HCT116 (cell line): ENCODE measurements at regions not wholly inside any gene's neighbourhood (a gene's known extent, or its start where the extent isn't known, plus 50 kb on each side); places are given as distances from the start of the nearest gene placed in this dataset.

Experiments used
- ATAC-seq: fragments of 200-7000 bp; cut with Tn5 transposase; 2 replicates; pipeline ENCODE4 v1.9.1; 2020; ENCODE audit warnings: mild to moderate bottlenecking, moderate library complexity
- BruUV-seq: library from RNA; stranded (reverse); fragments of 400-500 nt; replicated peaks from 2 replicates; lab custom pipeline; 2021; lab: Mats Ljungman, UMichigan
- CTCF ChIA-PET: fragments of 300-600 bp; sonication (Branson Sonifier 250); formaldehyde crosslinking; loops from one replicate; lab custom pipeline; 2021; ENCODE audit warnings: antibody characterized with exemption; lab: Charles Lee
- POLR2A ChIA-PET: fragments of 300-600, 350-600 bp; sonication (Branson Sonifier 250); formaldehyde crosslinking; loops from one replicate; lab custom pipeline; 2021; ENCODE audit warnings: antibody characterized with exemption; lab: Charles Lee
- RAD21 ChIA-PET, 2 experiments: fragments of 300-600 bp; sonication (Branson Sonifier 250); formaldehyde crosslinking; loops; one replicate each; lab custom pipeline; 2023; ENCODE audit warnings: low total read pairs in 2 of 2; ENCODE audit not compliant: uncharacterized antibody in 2 of 2, unreplicated experiment in 2 of 2, low non-redundant PET in 1 of 2; lab: Charles Lee
- DNase-seq: peaks from one replicate; pipeline ENCODE4 v3.0.0-alpha.2; 2010; ENCODE audit warnings: low read depth, low spot score
- H2AFZ ChIP-seq: fragments of 200-600 bp; shearing (Covaris generic), sonication (generic); 2 replicates; pipeline ENCODE4 v1.6.1; 2017; ENCODE audit warnings: low read depth, mixed run types, mixed read lengths, antibody characterized with exemption, low read length; ENCODE audit not compliant: poor library complexity, severe bottlenecking
- H3K27ac ChIP-seq: 2 replicates; pipeline ENCODE4 v1.5.1; 2012; ENCODE audit warnings: low read depth, low read length
- H3K27me3 ChIP-seq: fragments of 200-600 bp; sonication (generic); 2 replicates; pipeline ENCODE4 v1.6.1; 2016; ENCODE audit warnings: mixed run types, low read length, mixed read lengths; ENCODE audit not compliant: insufficient read depth
- H3K36me3 ChIP-seq, 2 experiments: fragments of 200-500 bp in 1 of 2; fragments of 200-600 bp in 1 of 2; sonication (Bioruptor generic) in 1 of 2; sonication (generic) in 1 of 2; 2 replicates each; pipeline versions ENCODE4 v1.5.1 to v1.6.1; 2014 to 2016; ENCODE audit warnings: low read length in 2 of 2, inconsistent platforms in 1 of 2, mixed read lengths in 1 of 2, mixed run types in 1 of 2; ENCODE audit not compliant: insufficient read depth in 2 of 2, control insufficient read depth in 1 of 2
- H3K4me1 ChIP-seq, 2 experiments: fragments of 200-600 bp in 1 of 2; sonication (generic) in 1 of 2; 2 replicates each; pipeline versions ENCODE4 v1.5.1 to v1.6.1; 2012 to 2017; ENCODE audit warnings: low read length in 2 of 2, inconsistent platforms in 1 of 2, mild to moderate bottlenecking in 1 of 2, mixed read lengths in 1 of 2, mixed run types in 1 of 2, moderate library complexity in 1 of 2; ENCODE audit not compliant: insufficient read depth in 2 of 2, control insufficient read depth in 1 of 2
- H3K4me2 ChIP-seq: fragments of 200-600 bp; sonication (generic); 2 replicates; pipeline ENCODE4 v1.6.1; 2017; ENCODE audit warnings: mixed run types, low read length, mixed read lengths
- H3K4me3 ChIP-seq, 2 experiments: fragments of 200-600 bp in 1 of 2; sonication (generic) in 1 of 2; replicated peaks in 1 of 2; 2 replicates each; pipeline ENCODE4 v1.5.1; 2011 to 2016; ENCODE audit warnings: low read length in 2 of 2, control low read depth in 1 of 2, low read depth in 1 of 2, mild to moderate bottlenecking in 1 of 2, mixed read lengths in 1 of 2, mixed run types in 1 of 2
- H3K79me2 ChIP-seq: fragments of 200-600 bp; sonication (generic); 2 replicates; pipeline ENCODE4 v1.6.1; 2017; ENCODE audit warnings: mild to moderate bottlenecking, mixed run types, low read length, moderate library complexity, mixed read lengths; ENCODE audit not compliant: insufficient read depth
- H3K9ac ChIP-seq: fragments of 200-600 bp; sonication (generic); 2 replicates; pipeline ENCODE4 v1.6.1; 2016; ENCODE audit warnings: low read length, mixed read lengths
- H3K9me2 ChIP-seq: fragments of 200-600 bp; sonication (generic), shearing (Covaris generic); 2 replicates; pipeline ENCODE4 v1.6.1; 2017; ENCODE audit warnings: mixed run types, mild to moderate bottlenecking, moderate library complexity; ENCODE audit not compliant: insufficient read depth
- H3K9me3 ChIP-seq, 2 experiments: fragments of 200-500 bp in 1 of 2; fragments of 200-600 bp in 1 of 2; sonication (Bioruptor generic) in 1 of 2; sonication (generic) in 1 of 2; 2 replicates each; pipeline ENCODE4 v1.6.1; 2014 to 2017; ENCODE audit warnings: low read length in 2 of 2, mixed read lengths in 2 of 2, inconsistent platforms in 1 of 2, low read depth in 1 of 2, mild to moderate bottlenecking in 1 of 2, mixed run types in 1 of 2, moderate library complexity in 1 of 2; ENCODE audit not compliant: control insufficient read depth in 1 of 2, insufficient read depth in 1 of 2
- H4K20me1 ChIP-seq: fragments of 200-600 bp; sonication (generic), shearing (Covaris generic); 2 replicates; pipeline ENCODE4 v1.6.1; 2017; ENCODE audit warnings: mixed run types, mild to moderate bottlenecking, moderate library complexity; ENCODE audit not compliant: insufficient read depth
- CBX3 ChIP-seq: IDR thresholded peaks from 2 replicates; pipeline ENCODE4 v1.6.1; 2012; ENCODE audit warnings: low read depth
- CEBPB ChIP-seq: IDR thresholded peaks from 2 replicates; pipeline ENCODE4 v1.6.1; 2012; ENCODE audit warnings: low read depth
- ELF1 ChIP-seq: IDR thresholded peaks from 2 replicates; pipeline ENCODE4 v1.6.1; 2012; ENCODE audit warnings: low read depth, borderline replicate concordance
- FOSL1 ChIP-seq: IDR thresholded peaks from 2 replicates; pipeline ENCODE4 v1.6.1; 2012; ENCODE audit warnings: low read depth
- JUND ChIP-seq: IDR thresholded peaks from 2 replicates; pipeline ENCODE4 v1.6.1; 2012
- MAX ChIP-seq: IDR thresholded peaks from 2 replicates; pipeline ENCODE4 v1.6.1; 2012
- POLR2AphosphoS5 ChIP-seq: IDR thresholded peaks from 2 replicates; pipeline ENCODE4 v1.6.1; 2011; ENCODE audit warnings: mild to moderate bottlenecking, low read depth, low read length, moderate library complexity
- RAD21 ChIP-seq: IDR thresholded peaks from 2 replicates; pipeline ENCODE4 v1.6.1; 2012; ENCODE audit warnings: low read depth, mild to moderate bottlenecking
- REST ChIP-seq: IDR thresholded peaks from 2 replicates; pipeline ENCODE4 v1.6.1; 2012; ENCODE audit warnings: low read depth
- SIN3A ChIP-seq: IDR thresholded peaks from 2 replicates; pipeline ENCODE4 v1.6.1; 2012; ENCODE audit warnings: low read depth
- SP1 ChIP-seq: IDR thresholded peaks from 2 replicates; pipeline ENCODE4 v1.6.1; 2012; ENCODE audit warnings: low read depth
- SRF ChIP-seq: IDR thresholded peaks from 2 replicates; pipeline ENCODE4 v1.6.1; 2012; ENCODE audit warnings: low read depth
- TCF7L2 ChIP-seq: IDR thresholded peaks from 2 replicates; pipeline ENCODE4 v1.7.0; 2011; ENCODE audit warnings: borderline replicate concordance, inconsistent platforms; ENCODE audit not compliant: insufficient read depth, insufficient read length; ENCODE audit errors: extremely low read depth
- YY1 ChIP-seq: IDR thresholded peaks from 2 replicates; pipeline ENCODE4 v1.6.1; 2011; ENCODE audit warnings: low read length, low read depth, moderate library complexity, mild to moderate bottlenecking; ENCODE audit not compliant: insufficient replicate concordance; ENCODE audit errors: extremely low read depth
- ZBTB33 ChIP-seq: IDR thresholded peaks from 2 replicates; pipeline ENCODE4 v1.6.1; 2011; ENCODE audit warnings: mild to moderate bottlenecking, low read length, moderate library complexity; ENCODE audit not compliant: insufficient replicate concordance; ENCODE audit errors: extremely low read depth
- ZFX ChIP-seq: fragments of 450-650 bp; IDR thresholded peaks from 2 replicates; pipeline ENCODE4 v1.6.1; 2017
- intact Hi-C: fragments of 100-400 bp; cut with micrococcal nuclease; formaldehyde crosslinking; loops from 2 replicates; pipeline ENCODE4 v1.10.0; 2022

GRCh38 chr6:92915466-92915865 lies 503.9 kb downstream of the EPHA7 start (continued):
- no peak for TF ChIP-seq ZBTB33

GRCh38 chr6:92911301-92911700 lies 508.1 kb downstream of the EPHA7 start:
- Histone ChIP-seq H3K4me3 (no peak overlapping the region), H2AFZ (no peak overlapping the region), H3K79me2 (no peaks in the 10 kb centered on the region), H3K4me2 (no peak overlapping the region), H3K4me1 (no peaks in the 10 kb centered on the region), H3K27me3 (no peaks in the 10 kb centered on the region), H3K9me3 (peaks cover 0 to 15% of the 10 kb centered on the region in 2 experiments; a peak in 2 of 4 replicates), H3K27ac (no peak overlapping the region), H3K9ac (no peak overlapping the region), H3K9me2 (no peaks in the 10 kb centered on the region), H3K36me3 (no peaks in the 10 kb centered on the region), H4K20me1 (no peaks in the 10 kb centered on the region)
- ChIA-PET RAD21 (no interaction called here), CTCF (no interaction called here), POLR2A (no interaction called here)
- no peak for TF ChIP-seq JUND
- no TSS peak for BruUV-seq
- no peak for DNase-seq
- intact Hi-C loops: no loop called here
- ATAC-seq: no peak

- no peak overlapping the region for H3K4me2 ChIP-seq
- H3K9me3 ChIP-seq: peaks cover 0 to 14% of the 10 kb centered on the region in 2 experiments; a peak in 2 of 4 replicates
- no peaks in the 10 kb centered on the region for H3K27me3 ChIP-seq
- ChIA-PET POLR2A (no interaction called here), CTCF (no interaction called here), RAD21 (no interaction called here)
- no peaks in the 10 kb centered on the region for H3K79me2 ChIP-seq
- TF ChIP-seq CEBPB (no peak), ELF1 (no peak), SRF (no peak), ZFX (no peak), TCF7L2 (no peak), YY1 (no peak), POLR2AphosphoS5 (no peak), MAX (no peak), FOSL1 (no peak), REST (no peak), RAD21 (no peak), SP1 (no peak), SIN3A (no peak), CBX3 (no peak)
- H3K9me2 ChIP-seq: no peaks in the 10 kb centered on the region
- BruUV-seq: no TSS peak
- intact Hi-C loops: no loop called here
- no peak for ATAC-seq
- H3K4me1 ChIP-seq: no peaks in the 10 kb centered on the region
- H3K9ac ChIP-seq: no peak overlapping the region
- H3K36me3 ChIP-seq: no peaks in the 10 kb centered on the region
- no peak for DNase-seq
- H4K20me1 ChIP-seq: no peaks in the 10 kb centered on the region
- no peak overlapping the region for H3K4me3 ChIP-seq
- H3K27ac ChIP-seq: no peak overlapping the region
- no peak overlapping the region for H2AFZ ChIP-seq
These were observed 508.7 kb downstream of the EPHA7 start for GRCh38 chr6:92910646-92911045.
